Suprapubic skin (tissue), 3 donors: ENCODE measurements at regions not wholly inside any gene's neighbourhood (a gene's known extent, or its start where the extent isn't known, plus 50 kb on each side); places are given as distances from the start of the nearest gene placed in this dataset.

Experiments used
- CTCF ChIP-seq, 2 donors: fragments of 200-600 bp in 1 of 2; fragments of 450-650 bp in 1 of 2; sonication (generic) in 1 of 2; IDR thresholded peaks; one replicate each; pipeline ENCODE4 v1.5.1; 2016 to 2019; ENCODE audit warnings: antibody characterized with exemption in 2 of 2, mild to moderate bottlenecking in 1 of 2, moderate library complexity in 1 of 2
- POLR2A ChIP-seq, 2 donors: fragments of 450-650 bp; IDR thresholded peaks; one replicate each; pipeline ENCODE4 v1.6.1; 2017; ENCODE audit warnings: antibody characterized with exemption in 2 of 2, mild to moderate bottlenecking in 2 of 2, moderate library complexity in 2 of 2

- TF ChIP-seq CTCF (IDR thresholded peaks at IDR 0.05) (no peak), POLR2A (IDR thresholded peaks at IDR 0.05) (no peak)
These were observed 142.2 kb upstream of the ZNF507 start for GRCh38 chr19:32203161-32203560.
